Prostate gland (tissue), 2 donors: ENCODE measurements at regions not wholly inside any gene's neighbourhood (a gene's known extent, or its start where the extent isn't known, plus 50 kb on each side); places are given as distances from the start of the nearest gene placed in this dataset.

Source experiments
- POLR2AphosphoS5 ChIP-seq: sonication (generic); formaldehyde crosslinking; IDR thresholded peaks from one replicate; pipeline ENCODE4 v1.6.1; 2017; ENCODE audit warnings: antibody characterized with exemption
- TF ChIP-seq, protein P1 (sequence below), 4 experiments: fragments of 200-600 bp in 2 of 4; fragments of 450-650 bp in 2 of 4; sonication (generic) in 2 of 4; IDR thresholded peaks; 1 replicate in 3 of 4; 2 replicates in 1 of 4; pipeline ENCODE4 v1.5.1; 2016 to 2019; ENCODE audit warnings: antibody characterized with exemption in 4 of 4, mild to moderate bottlenecking in 2 of 4, moderate library complexity in 2 of 4

GRCh38 chr22:44610071-44610470, 91.9 kb upstream of the PRR5 start:
- TF ChIP-seq, protein P1, sequence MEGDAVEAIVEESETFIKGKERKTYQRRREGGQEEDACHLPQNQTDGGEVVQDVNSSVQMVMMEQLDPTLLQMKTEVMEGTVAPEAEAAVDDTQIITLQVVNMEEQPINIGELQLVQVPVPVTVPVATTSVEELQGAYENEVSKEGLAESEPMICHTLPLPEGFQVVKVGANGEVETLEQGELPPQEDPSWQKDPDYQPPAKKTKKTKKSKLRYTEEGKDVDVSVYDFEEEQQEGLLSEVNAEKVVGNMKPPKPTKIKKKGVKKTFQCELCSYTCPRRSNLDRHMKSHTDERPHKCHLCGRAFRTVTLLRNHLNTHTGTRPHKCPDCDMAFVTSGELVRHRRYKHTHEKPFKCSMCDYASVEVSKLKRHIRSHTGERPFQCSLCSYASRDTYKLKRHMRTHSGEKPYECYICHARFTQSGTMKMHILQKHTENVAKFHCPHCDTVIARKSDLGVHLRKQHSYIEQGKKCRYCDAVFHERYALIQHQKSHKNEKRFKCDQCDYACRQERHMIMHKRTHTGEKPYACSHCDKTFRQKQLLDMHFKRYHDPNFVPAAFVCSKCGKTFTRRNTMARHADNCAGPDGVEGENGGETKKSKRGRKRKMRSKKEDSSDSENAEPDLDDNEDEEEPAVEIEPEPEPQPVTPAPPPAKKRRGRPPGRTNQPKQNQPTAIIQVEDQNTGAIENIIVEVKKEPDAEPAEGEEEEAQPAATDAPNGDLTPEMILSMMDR (IDR thresholded peaks at IDR 0.05) = no peak
- no peak for TF ChIP-seq POLR2AphosphoS5
